ENCODE measurements at regions not wholly inside any gene's neighbourhood (a gene's known extent, or its start where the extent isn't known, plus 50 kb on each side); places are given as distances from the start of the nearest gene placed in this dataset.

DNA sequence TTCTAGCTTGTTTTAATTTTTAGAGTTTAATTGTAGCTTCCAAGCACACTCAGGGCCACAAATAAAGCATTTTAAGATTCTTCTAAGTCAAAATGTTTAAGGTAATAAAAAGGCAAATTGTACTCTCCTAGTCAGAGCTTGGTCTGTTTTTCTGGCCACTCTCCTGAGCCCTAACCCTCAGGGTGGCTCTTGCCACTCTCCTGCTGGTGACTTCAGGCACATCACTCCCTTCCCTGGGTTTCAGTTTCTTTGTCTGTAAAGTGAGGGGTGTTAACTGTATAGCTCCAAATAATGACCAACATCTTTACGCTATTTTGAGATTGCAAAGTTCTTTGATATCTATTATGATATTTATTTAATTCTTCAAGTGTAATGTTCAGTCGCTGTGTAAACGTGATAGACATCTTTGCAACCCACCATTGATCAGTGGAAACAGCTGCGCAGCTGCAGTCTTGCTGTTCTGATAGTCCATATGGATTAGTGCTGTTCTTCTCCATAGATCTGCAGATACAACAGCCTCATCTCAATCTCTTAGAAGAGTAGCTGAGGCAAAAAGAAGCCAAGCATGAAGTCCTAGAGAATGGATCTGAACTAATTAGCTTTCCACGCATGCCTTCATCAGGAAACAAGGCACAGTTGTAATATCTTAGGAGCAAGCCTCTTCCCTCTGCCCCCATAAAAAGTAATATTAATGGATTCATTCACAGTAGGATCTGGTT is 189.9 kb downstream of the PLPP4 start:
- no peak for DNase-seq
- H3K4me3 ChIP-seq (ENCODE audit: low read depth, low read length) = no peak overlapping the region
- no CpG with 5 or more reads among the region's 5 CpGs for WGBS (ENCODE audit: extremely low coverage, insufficient coverage, insufficient read length)
- no peaks in the 10 kb centered on the region for H3K9me3 ChIP-seq (ENCODE audit: insufficient read depth, low read depth, low read length)
- H3K27ac ChIP-seq (ENCODE audit: low read depth, low read length) = no peak overlapping the region
- H2AFZ ChIP-seq (ENCODE audit: insufficient read depth, low read length, poor library complexity) = no peak overlapping the region
- H3K27me3 ChIP-seq (ENCODE audit: insufficient read depth, low read length) = no peaks in the 10 kb centered on the region
- H2BK5ac ChIP-seq (ENCODE audit: low read depth, low read length, poor library complexity) = no peak overlapping the region
- no peak overlapping the region for H3K9ac ChIP-seq (ENCODE audit: low read length)
- no peak overlapping the region for H2BK12ac ChIP-seq (ENCODE audit: low read length)
- H3K18ac ChIP-seq (ENCODE audit: low read length) = no peak overlapping the region
- no peaks in the 10 kb centered on the region for H3K36me3 ChIP-seq (ENCODE audit: control insufficient read depth in 1 of 2, insufficient read depth in 2 of 2, low read length in 2 of 2)
- H3K4me1 ChIP-seq (ENCODE audit: control insufficient read depth in 1 of 2, insufficient read depth in 2 of 2, low read length in 2 of 2) = no peaks in the 10 kb centered on the region
- no peak overlapping the region for H4K12ac ChIP-seq (ENCODE audit: low read depth, low read length)
- H2AK5ac ChIP-seq (ENCODE audit: low read length) = no peak overlapping the region
- H3K79me1 ChIP-seq (ENCODE audit: low read length) = no peaks in the 10 kb centered on the region
- H3K14ac ChIP-seq (ENCODE audit: low read length) = no peak overlapping the region
- H4K8ac ChIP-seq (ENCODE audit: low read depth, low read length) = no peak overlapping the region
- no peak overlapping the region for H4K91ac ChIP-seq (ENCODE audit: low read depth, low read length)
- H3K4ac ChIP-seq (ENCODE audit: low read depth, low read length) = no peak overlapping the region
- H3K79me2 ChIP-seq (ENCODE audit: control insufficient read depth, insufficient read depth, low read length, poor library complexity) = no peaks in the 10 kb centered on the region
- H2BK120ac ChIP-seq (ENCODE audit: insufficient read depth, low read length, poor library complexity) = no peak overlapping the region
- H3K4me2 ChIP-seq (ENCODE audit: low read length) = no peak overlapping the region
- H3K23ac ChIP-seq (ENCODE audit: low read length) = no peak overlapping the region

DNA sequence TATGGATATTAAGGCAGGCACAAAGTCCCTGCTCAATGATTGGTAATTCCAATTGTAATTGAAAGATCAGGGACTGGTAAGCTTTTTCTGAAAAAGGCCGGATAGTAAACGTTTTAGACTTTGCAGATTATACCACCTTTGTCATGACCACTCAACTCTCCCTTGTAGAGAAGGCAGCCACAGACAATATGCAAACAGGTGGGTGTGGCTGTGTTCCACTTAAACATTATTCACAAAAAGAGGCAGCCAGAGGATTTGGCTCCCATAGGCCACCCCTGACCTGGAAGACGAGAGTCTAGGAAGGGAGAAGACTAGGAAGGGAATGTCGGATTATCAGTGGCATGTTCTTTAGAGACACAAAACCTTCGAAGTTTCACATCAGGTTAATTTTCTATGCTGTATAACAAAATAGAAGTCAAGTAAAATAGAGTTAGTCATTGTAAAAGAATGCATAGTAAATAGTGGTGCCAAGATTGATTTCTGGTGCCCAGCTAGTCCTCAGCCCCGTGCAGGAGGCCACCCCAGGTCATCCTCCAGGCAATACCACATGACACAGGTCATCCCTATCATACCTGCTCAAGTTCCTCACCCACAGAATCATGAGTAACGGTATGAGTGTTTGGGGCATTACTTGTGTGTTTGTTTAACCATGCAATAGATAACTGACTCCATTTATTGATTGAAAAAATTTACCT is 193.8 kb downstream of the PLPP4 start:
- DNase-seq = no peak
- no CpG with 5 or more reads among the region's 7 CpGs for WGBS (ENCODE audit: extremely low coverage, insufficient coverage, insufficient read length)
- Histone ChIP-seq H3K9me3 (ENCODE audit: insufficient read depth, low read depth, low read length) (no peaks in the 10 kb centered on the region), H3K4me3 (ENCODE audit: low read depth, low read length) (no peak overlapping the region), H3K36me3 (ENCODE audit: control insufficient read depth in 1 of 2, insufficient read depth in 2 of 2, low read length in 2 of 2) (no peaks in the 10 kb centered on the region), H2AFZ (ENCODE audit: insufficient read depth, low read length, poor library complexity) (no peak overlapping the region), H4K91ac (ENCODE audit: low read depth, low read length) (no peak overlapping the region), H3K18ac (ENCODE audit: low read length) (no peak overlapping the region), H3K79me1 (ENCODE audit: low read length) (no peaks in the 10 kb centered on the region), H3K23ac (ENCODE audit: low read length) (no peak overlapping the region), H2BK12ac (ENCODE audit: low read length) (no peak overlapping the region), H4K8ac (ENCODE audit: low read depth, low read length) (no peak overlapping the region), H3K27ac (ENCODE audit: low read depth, low read length) (no peak overlapping the region), H3K14ac (ENCODE audit: low read length) (no peak overlapping the region), H3K27me3 (ENCODE audit: insufficient read depth, low read length) (no peaks in the 10 kb centered on the region), H2BK5ac (ENCODE audit: low read depth, low read length, poor library complexity) (no peak overlapping the region), H3K4me2 (ENCODE audit: low read length) (no peak overlapping the region), H2BK120ac (ENCODE audit: insufficient read depth, low read length, poor library complexity) (no peak overlapping the region), H4K12ac (ENCODE audit: low read depth, low read length) (no peak overlapping the region), H3K4me1 (ENCODE audit: control insufficient read depth in 1 of 2, insufficient read depth in 2 of 2, low read length in 2 of 2) (no peaks in the 10 kb centered on the region), H3K4ac (ENCODE audit: low read depth, low read length) (no peak overlapping the region), H3K79me2 (ENCODE audit: control insufficient read depth, insufficient read depth, low read length, poor library complexity) (no peaks in the 10 kb centered on the region), H2AK5ac (ENCODE audit: low read length) (no peak overlapping the region), H3K9ac (ENCODE audit: low read length) (no peak overlapping the region)

DNA sequence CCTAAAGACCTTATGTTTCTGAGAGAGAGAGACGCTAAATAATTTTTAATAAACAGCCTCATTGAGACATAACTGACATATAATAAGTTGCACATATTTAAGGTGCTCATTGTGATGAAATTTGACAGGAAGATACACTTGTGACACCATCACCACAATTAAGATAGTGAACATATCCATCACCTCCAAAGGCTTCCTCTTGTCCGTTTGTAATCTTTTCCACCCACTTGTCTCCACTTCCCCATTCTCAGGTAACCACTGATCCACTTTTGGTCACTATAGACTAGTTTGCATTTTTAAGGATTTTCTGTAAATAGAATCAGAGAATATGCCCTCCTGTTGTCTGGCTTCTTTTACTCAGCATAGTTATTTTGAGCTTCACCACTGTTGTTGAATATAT is 195.1 kb upstream of the WDR11 start:
- no peak overlapping the region for H2BK120ac ChIP-seq (ENCODE audit: insufficient read depth, low read length, poor library complexity)
- no CpG with 5 or more reads among the region's 2 CpGs for WGBS (ENCODE audit: extremely low coverage, insufficient coverage, insufficient read length)
- H3K27me3 ChIP-seq (ENCODE audit: insufficient read depth, low read length) = no peaks in the 10 kb centered on the region
- H4K8ac ChIP-seq (ENCODE audit: low read depth, low read length) = no peak overlapping the region
- H3K4ac ChIP-seq (ENCODE audit: low read depth, low read length) = no peak overlapping the region
- no peak overlapping the region for H2AFZ ChIP-seq (ENCODE audit: insufficient read depth, low read length, poor library complexity)
- no peak for DNase-seq
- H3K18ac ChIP-seq (ENCODE audit: low read length) = no peak overlapping the region
- no peak overlapping the region for H3K23ac ChIP-seq (ENCODE audit: low read length)
- no peak overlapping the region for H2BK12ac ChIP-seq (ENCODE audit: low read length)
- H3K4me3 ChIP-seq (ENCODE audit: low read depth, low read length) = no peak overlapping the region
- no peak overlapping the region for H3K27ac ChIP-seq (ENCODE audit: low read depth, low read length)
- H3K14ac ChIP-seq (ENCODE audit: low read length) = no peak overlapping the region
- no peaks in the 10 kb centered on the region for H3K79me1 ChIP-seq (ENCODE audit: low read length)
- no peaks in the 10 kb centered on the region for H3K36me3 ChIP-seq (ENCODE audit: control insufficient read depth in 1 of 2, insufficient read depth in 2 of 2, low read length in 2 of 2)
- H4K91ac ChIP-seq (ENCODE audit: low read depth, low read length) = no peak overlapping the region
- no peaks in the 10 kb centered on the region for H3K4me1 ChIP-seq (ENCODE audit: control insufficient read depth in 1 of 2, insufficient read depth in 2 of 2, low read length in 2 of 2)
- H2AK5ac ChIP-seq (ENCODE audit: low read length) = no peak overlapping the region
- H3K4me2 ChIP-seq (ENCODE audit: low read length) = no peak overlapping the region
- no peak overlapping the region for H2BK5ac ChIP-seq (ENCODE audit: low read depth, low read length, poor library complexity)
- no peaks in the 10 kb centered on the region for H3K9me3 ChIP-seq (ENCODE audit: insufficient read depth, low read depth, low read length)
- H3K9ac ChIP-seq (ENCODE audit: low read length) = no peak overlapping the region
- no peak overlapping the region for H4K12ac ChIP-seq (ENCODE audit: low read depth, low read length)
- no peaks in the 10 kb centered on the region for H3K79me2 ChIP-seq (ENCODE audit: control insufficient read depth, insufficient read depth, low read length, poor library complexity)

DNA sequence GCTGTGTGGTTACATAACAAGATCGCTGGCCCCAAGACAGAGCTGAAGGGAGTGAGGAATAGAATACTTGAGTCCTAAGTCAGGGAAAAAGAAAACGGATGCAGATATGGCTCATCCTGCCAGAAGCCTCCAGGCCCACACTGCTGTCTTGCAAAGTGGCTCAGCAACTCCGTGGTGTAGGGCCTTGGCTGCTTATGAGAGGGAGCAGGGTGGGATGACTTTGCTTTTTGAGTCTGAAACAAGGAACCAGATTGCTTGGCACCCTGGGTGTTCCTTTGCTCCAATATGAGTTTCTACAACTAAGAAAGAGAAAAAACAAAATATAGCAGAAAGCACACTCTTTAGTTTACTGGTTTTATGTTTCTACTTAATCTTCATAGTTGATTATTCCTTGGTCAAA is 193.8 kb upstream of the WDR11 start:
- Histone ChIP-seq H2AFZ (ENCODE audit: insufficient read depth, low read length, poor library complexity) (no peak overlapping the region), H3K36me3 (ENCODE audit: control insufficient read depth in 1 of 2, insufficient read depth in 2 of 2, low read length in 2 of 2) (no peaks in the 10 kb centered on the region), H3K27me3 (ENCODE audit: insufficient read depth, low read length) (no peaks in the 10 kb centered on the region), H4K8ac (ENCODE audit: low read depth, low read length) (no peak overlapping the region), H4K91ac (ENCODE audit: low read depth, low read length) (no peak overlapping the region), H3K18ac (ENCODE audit: low read length) (no peak overlapping the region), H3K4me3 (ENCODE audit: low read depth, low read length) (no peak overlapping the region), H3K79me1 (ENCODE audit: low read length) (no peaks in the 10 kb centered on the region), H2BK120ac (ENCODE audit: insufficient read depth, low read length, poor library complexity) (no peak overlapping the region), H3K14ac (ENCODE audit: low read length) (no peak overlapping the region), H4K12ac (ENCODE audit: low read depth, low read length) (no peak overlapping the region), H3K79me2 (ENCODE audit: control insufficient read depth, insufficient read depth, low read length, poor library complexity) (no peaks in the 10 kb centered on the region), H3K23ac (ENCODE audit: low read length) (no peak overlapping the region), H3K27ac (ENCODE audit: low read depth, low read length) (no peak overlapping the region), H2BK5ac (ENCODE audit: low read depth, low read length, poor library complexity) (no peak overlapping the region), H3K4ac (ENCODE audit: low read depth, low read length) (no peak overlapping the region), H3K4me1 (ENCODE audit: control insufficient read depth in 1 of 2, insufficient read depth in 2 of 2, low read length in 2 of 2) (no peaks in the 10 kb centered on the region), H3K4me2 (ENCODE audit: low read length) (no peak overlapping the region), H2BK12ac (ENCODE audit: low read length) (no peak overlapping the region), H3K9ac (ENCODE audit: low read length) (no peak overlapping the region), H3K9me3 (ENCODE audit: insufficient read depth, low read depth, low read length) (no peaks in the 10 kb centered on the region), H2AK5ac (ENCODE audit: low read length) (no peak overlapping the region)
- WGBS (ENCODE audit: extremely low coverage, insufficient coverage, insufficient read length) = no CpG with 5 or more reads among the region's 3 CpGs
- no peak for DNase-seq

Measured in trophoblast cell (in vitro differentiated cells and primary cell).